GM18858 (cell line): ENCODE measurements at regions not wholly inside any gene's neighbourhood (a gene's known extent, or its start where the extent isn't known, plus 50 kb on each side); places are given as distances from the start of the nearest gene placed in this dataset.

ENCODE experiments used
- ATAC-seq: cut with Tn5 transposase; IDR thresholded peaks from one replicate; pipeline ENCODE4 v1.9.1; 2021; ENCODE audit not compliant: unreplicated experiment

GRCh38 chr9:115362640-115363039 lies 244.7 kb upstream of the TNC start:
- ATAC-seq, result no peak

GRCh38 chr9:115364991-115365390 lies 247.0 kb upstream of the TNC start:
- no peak for ATAC-seq

GRCh38 chr9:115367321-115367720 lies 249.4 kb upstream of the TNC start:
- ATAC-seq, result no peak

- no peak for ATAC-seq
Observed at GRCh38 chr9:115367780-115368525, 250.0 kb upstream of the TNC start.

- ATAC-seq, result no peak
Observed at GRCh38 chr9:115369322-115369957, 251.5 kb upstream of the TNC start.

GRCh38 chr9:115373000-115373709 lies 255.2 kb upstream of the TNC start:
- ATAC-seq, result no peak

GRCh38 chr9:115373710-115374045 lies 255.7 kb upstream of the TNC start:
- ATAC-seq, result no peak

- no peak for ATAC-seq
Observed at GRCh38 chr9:115374724-115375268, 256.8 kb upstream of the TNC start.

GRCh38 chr9:115378241-115378640 lies 260.3 kb upstream of the TNC start:
- ATAC-seq, result no peak

- no peak for ATAC-seq
Observed at GRCh38 chr9:115378758-115379157, 260.8 kb upstream of the TNC start.

GRCh38 chr9:115379719-115380118 lies 261.8 kb upstream of the TNC start:
- ATAC-seq, result no peak

GRCh38 chr9:115382865-115383264 lies 264.9 kb upstream of the TNC start:
- ATAC-seq, result no peak

GRCh38 chr9:115385383-115386122 lies 267.6 kb upstream of the TNC start:
- ATAC-seq, result no peak

GRCh38 chr9:115386963-115387770 lies 269.2 kb upstream of the TNC start:
- ATAC-seq, result no peak

- no peak for ATAC-seq
Observed at GRCh38 chr9:115391168-115391825, 273.3 kb upstream of the TNC start.

- ATAC-seq, result no peak
Observed at GRCh38 chr9:115393976-115394775, 276.2 kb upstream of the TNC start.

- no peak for ATAC-seq
Observed at GRCh38 chr9:115395511-115396021, 277.6 kb upstream of the TNC start.

- no peak for ATAC-seq
Observed at GRCh38 chr9:115396071-115396529, 278.1 kb upstream of the TNC start.
